ENCODE measurements at regions not wholly inside any gene's neighbourhood (a gene's known extent, or its start where the extent isn't known, plus 50 kb on each side); places are given as distances from the start of the nearest gene placed in this dataset.

DNA sequence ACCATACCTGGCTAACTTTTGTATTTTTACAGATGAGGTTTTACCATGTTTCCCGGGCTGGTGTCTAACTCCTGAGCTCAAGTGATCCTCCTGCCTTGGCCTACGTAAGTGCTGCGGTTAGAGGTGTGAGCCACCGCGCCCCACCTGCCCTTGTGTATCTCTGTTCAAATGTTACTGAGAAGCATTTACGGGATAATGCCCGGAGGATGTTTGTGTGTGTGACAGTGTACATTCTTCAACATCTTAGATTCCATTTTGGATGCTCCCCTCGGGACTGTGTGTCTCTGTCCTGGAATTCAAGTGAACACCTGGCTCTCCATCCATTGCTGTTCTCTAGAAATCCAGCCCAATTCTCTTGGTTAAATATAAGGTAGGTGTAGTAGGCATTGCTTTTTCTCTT lies 93.7 kb downstream of the NLRP12 start:
- TF ChIP-seq POLR2A (IDR thresholded peaks at IDR 0.05) (no peak), POLR2AphosphoS5 (IDR thresholded peaks at IDR 0.05) (no peak)
- TF ChIP-seq, protein P1, sequence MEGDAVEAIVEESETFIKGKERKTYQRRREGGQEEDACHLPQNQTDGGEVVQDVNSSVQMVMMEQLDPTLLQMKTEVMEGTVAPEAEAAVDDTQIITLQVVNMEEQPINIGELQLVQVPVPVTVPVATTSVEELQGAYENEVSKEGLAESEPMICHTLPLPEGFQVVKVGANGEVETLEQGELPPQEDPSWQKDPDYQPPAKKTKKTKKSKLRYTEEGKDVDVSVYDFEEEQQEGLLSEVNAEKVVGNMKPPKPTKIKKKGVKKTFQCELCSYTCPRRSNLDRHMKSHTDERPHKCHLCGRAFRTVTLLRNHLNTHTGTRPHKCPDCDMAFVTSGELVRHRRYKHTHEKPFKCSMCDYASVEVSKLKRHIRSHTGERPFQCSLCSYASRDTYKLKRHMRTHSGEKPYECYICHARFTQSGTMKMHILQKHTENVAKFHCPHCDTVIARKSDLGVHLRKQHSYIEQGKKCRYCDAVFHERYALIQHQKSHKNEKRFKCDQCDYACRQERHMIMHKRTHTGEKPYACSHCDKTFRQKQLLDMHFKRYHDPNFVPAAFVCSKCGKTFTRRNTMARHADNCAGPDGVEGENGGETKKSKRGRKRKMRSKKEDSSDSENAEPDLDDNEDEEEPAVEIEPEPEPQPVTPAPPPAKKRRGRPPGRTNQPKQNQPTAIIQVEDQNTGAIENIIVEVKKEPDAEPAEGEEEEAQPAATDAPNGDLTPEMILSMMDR (IDR thresholded peaks at IDR 0.05 in 8 of 11, conservative IDR thresholded peaks at IDR 0.05 in 3 of 11) = no peak

Measured in spleen (tissue), 7 donors.